ENCODE measurements at regions not wholly inside any gene's neighbourhood (a gene's known extent, or its start where the extent isn't known, plus 50 kb on each side); places are given as distances from the start of the nearest gene placed in this dataset.

GRCh38 chr7:84700563-84701370 lies 486.1 kb downstream of the SEMA3D start:
- Histone ChIP-seq H3K4me1 (no peaks in the 10 kb centered on the region), H3K27ac (no peak overlapping the region), H3K4me3 (no peak overlapping the region), H3K9me3 (no peaks in the 10 kb centered on the region), H3K36me3 (ENCODE audit: low read depth, missing control alignments) (no peaks in the 10 kb centered on the region), H3K27me3 (no peaks in the 10 kb centered on the region)
- 93 to 94% methylated on average over 2 of the region's 2 CpGs for WGBS, 2 donors
- intact Hi-C loops (cut with DNase I; ENCODE audit: low total_unique reads): no loop called here
- TF ChIP-seq POLR2A (IDR thresholded peaks at IDR 0.05) (no peak), CTCF (IDR thresholded peaks at IDR 0.05) (no peak)
- no peak for DNase-seq

- WGBS, 2 donors: 88 to 91% methylated on average over 2 of the region's 2 CpGs
- TF ChIP-seq POLR2A (IDR thresholded peaks at IDR 0.05) (no peak), CTCF (IDR thresholded peaks at IDR 0.05) (no peak)
- no peak for DNase-seq
- Histone ChIP-seq H3K27me3 (no peaks in the 10 kb centered on the region), H3K36me3 (ENCODE audit: low read depth, missing control alignments) (no peaks in the 10 kb centered on the region), H3K27ac (no peak overlapping the region), H3K4me1 (no peaks in the 10 kb centered on the region), H3K4me3 (no peak overlapping the region), H3K9me3 (no peaks in the 10 kb centered on the region)
- intact Hi-C loops (cut with DNase I; ENCODE audit: low total_unique reads): no loop called here
These were observed 489.4 kb downstream of the SEMA3D start for GRCh38 chr7:84697506-84697905.

GRCh38 chr7:84693483-84693882 lies 493.4 kb downstream of the SEMA3D start:
- Histone ChIP-seq H3K27me3 (no peaks in the 10 kb centered on the region), H3K4me1 (no peaks in the 10 kb centered on the region), H3K36me3 (ENCODE audit: low read depth, missing control alignments) (no peaks in the 10 kb centered on the region), H3K4me3 (no peak overlapping the region), H3K27ac (no peak overlapping the region), H3K9me3 (no peaks in the 10 kb centered on the region)
- WGBS, 2 donors: 96 to 100% methylated on average over 1 of the region's 1 CpG
- TF ChIP-seq POLR2A (IDR thresholded peaks at IDR 0.05) (no peak), CTCF (IDR thresholded peaks at IDR 0.05) (no peak)
- DNase-seq: no peak
- intact Hi-C loops (cut with DNase I; ENCODE audit: low total_unique reads): no loop called here

- TF ChIP-seq POLR2A (IDR thresholded peaks at IDR 0.05) (no peak), CTCF (IDR thresholded peaks at IDR 0.05) (no peak)
- Histone ChIP-seq H3K4me3 (no peak overlapping the region), H3K4me1 (no peaks in the 10 kb centered on the region), H3K36me3 (ENCODE audit: low read depth, missing control alignments) (no peaks in the 10 kb centered on the region), H3K27me3 (no peaks in the 10 kb centered on the region), H3K27ac (no peak overlapping the region), H3K9me3 (no peaks in the 10 kb centered on the region)
- intact Hi-C loops (cut with DNase I; ENCODE audit: low total_unique reads): no loop called here
- DNase-seq: no peak
These were observed 494.1 kb upstream of the SEMA3A start for GRCh38 chr7:84688671-84689070.

GRCh38 chr7:84686373-84686772 lies 491.8 kb upstream of the SEMA3A start:
- no peaks in the 10 kb centered on the region for H3K27me3 ChIP-seq
- WGBS, 2 donors: 67 to 87% methylated on average over 1 of the region's 1 CpG
- H3K4me3 ChIP-seq: no peak overlapping the region
- no peak overlapping the region for H3K27ac ChIP-seq
- H3K4me1 ChIP-seq: no peaks in the 10 kb centered on the region
- no peaks in the 10 kb centered on the region for H3K36me3 ChIP-seq (ENCODE audit: low read depth, missing control alignments)
- H3K9me3 ChIP-seq: no peaks in the 10 kb centered on the region
- intact Hi-C loops (cut with DNase I; ENCODE audit: low total_unique reads): no loop called here
- no peak for TF ChIP-seq CTCF (IDR thresholded peaks at IDR 0.05)
- no peak for TF ChIP-seq POLR2A (IDR thresholded peaks at IDR 0.05)
- DNase-seq: no peak
